Inflammatory macrophage treated with lipopolysaccharide for 1 hour (primary cell): ENCODE measurements at regions not wholly inside any gene's neighbourhood (a gene's known extent, or its start where the extent isn't known, plus 50 kb on each side); places are given as distances from the start of the nearest gene placed in this dataset.

Experiments used
- DNase-seq, 2 donors: peaks; one replicate each; pipeline ENCODE4 v3.0.0-alpha.2; 2020 to 2022

DNA sequence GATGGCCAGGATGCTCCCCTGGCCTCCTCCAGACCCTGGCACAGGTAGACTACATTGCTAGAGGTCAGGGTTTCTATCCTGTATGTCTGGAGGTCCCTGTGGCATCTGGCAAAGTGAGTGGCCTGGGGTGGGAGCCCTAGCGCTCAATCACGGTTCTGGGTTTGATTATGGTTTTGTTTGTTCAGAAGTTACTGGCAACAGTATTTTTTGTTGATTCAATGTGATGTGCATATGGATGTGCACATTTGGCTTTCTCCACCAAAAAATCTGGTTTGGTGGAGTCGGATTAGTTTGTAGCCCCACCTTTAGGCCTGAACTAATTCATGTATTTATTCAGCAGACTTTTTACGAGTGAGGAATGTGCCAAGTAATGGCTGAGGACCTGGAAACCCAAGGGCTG is 109.7 kb downstream of the VEGFA start:
- no peak for DNase-seq

DNA sequence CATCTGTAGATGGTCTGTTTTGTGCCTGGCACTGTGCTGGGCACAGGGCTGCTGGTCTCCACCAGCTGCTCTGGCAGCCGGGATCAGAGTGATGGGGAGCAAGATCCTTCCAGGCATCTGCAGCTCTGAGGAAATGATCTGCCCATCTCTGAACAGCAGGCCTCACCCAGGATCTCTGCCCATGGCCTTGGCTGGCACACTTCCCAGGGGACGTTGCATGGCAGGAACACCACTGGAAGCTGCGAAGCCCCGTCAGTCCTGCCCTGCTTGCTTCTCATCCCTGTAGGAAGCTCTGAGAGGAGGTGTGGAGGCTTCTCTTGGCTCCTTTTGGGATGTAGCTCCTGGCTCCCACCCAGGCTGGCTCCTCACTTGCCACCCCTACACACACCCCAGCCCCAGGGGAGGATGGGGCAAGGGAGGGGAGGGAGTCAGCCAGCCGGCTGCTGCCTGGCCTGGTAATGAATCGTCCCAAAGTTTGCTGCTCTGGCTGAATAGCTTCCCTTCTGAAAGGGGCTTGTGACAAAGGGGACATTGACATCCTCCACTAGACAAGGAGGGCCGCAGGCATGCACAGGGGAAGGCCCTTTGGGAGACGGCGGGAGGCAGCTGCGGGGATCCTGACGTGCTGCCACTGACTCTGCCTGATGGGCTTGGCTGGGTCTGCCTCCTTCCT is 108.9 kb downstream of the VEGFA start:
- no peak for DNase-seq

DNA sequence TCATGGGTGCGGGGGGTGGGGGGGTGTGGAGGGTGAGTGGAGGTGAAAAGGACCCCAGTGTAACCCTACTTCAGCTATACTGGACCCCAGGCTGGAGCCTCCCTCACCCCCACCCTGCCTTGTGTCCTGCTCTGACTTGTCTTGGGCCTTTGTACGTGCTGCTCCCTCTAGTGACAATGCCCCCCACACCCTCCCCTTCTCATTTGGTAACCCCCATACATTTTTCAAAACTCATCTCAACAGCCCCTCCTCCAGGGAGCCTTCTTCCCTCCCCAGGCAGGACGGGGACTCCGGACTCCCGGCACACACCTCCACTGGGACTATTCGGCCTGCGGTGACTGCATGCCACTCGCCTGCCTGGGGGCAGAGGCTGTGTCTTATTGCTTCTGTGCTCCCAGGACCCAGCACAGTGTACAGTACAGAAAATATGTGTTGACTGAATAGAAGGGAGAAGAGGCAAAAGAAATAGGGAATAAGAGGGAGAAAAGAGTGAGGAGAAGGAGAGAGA is 108.2 kb downstream of the VEGFA start:
- DNase-seq, result no peak

DNA sequence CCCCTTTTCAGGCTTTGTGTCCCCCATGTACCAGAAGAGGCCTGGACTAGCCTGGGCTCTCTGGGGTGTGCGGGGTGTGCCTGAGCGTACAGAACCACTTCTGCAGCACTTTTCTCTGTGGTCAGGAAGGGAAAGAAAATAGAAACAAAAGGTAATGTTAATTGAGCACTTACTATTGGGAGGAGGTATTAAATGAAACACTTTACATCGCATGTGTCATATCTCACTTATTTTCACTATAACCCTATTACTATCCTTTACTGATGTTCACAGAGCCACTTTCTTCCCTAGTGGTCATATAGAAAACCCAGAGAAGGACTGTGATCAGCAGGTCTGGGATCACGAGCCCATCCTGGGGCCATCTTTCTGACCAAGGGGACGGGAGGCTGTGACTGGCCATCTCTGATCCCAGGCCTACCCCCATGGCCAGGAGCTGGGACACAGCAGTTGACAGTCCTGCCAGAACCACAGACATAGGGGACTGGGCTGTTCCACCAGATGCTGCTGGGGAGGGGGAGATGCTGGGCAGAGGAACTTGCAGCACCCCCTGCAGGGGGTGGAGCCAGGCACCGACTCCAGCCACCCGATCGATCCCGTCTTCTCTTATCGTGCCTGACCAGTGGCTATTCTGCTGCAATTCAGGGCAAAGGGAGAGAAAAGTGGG is 107.6 kb downstream of the VEGFA start:
- no peak for DNase-seq

DNA sequence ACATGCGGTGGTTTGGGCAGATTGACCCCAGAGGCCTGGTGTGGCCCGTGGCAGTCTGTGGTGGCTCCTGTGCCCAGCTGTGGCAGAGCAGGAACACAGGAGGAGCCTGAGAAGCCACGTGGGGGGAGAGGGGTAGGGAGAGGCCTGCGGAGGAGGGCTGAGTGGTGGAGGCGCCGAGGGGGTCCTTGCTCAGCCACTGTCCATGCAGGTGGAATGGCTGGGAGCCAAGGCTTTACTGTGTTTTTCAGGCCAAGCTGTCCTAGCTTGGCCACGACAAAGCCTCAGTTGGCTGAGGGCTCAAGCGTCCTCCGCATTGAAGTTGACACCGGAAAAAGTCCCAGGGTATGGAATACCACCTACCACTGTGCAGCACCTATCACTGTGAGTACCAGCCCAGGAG is 107.0 kb downstream of the VEGFA start:
- DNase-seq, result no peak

DNA sequence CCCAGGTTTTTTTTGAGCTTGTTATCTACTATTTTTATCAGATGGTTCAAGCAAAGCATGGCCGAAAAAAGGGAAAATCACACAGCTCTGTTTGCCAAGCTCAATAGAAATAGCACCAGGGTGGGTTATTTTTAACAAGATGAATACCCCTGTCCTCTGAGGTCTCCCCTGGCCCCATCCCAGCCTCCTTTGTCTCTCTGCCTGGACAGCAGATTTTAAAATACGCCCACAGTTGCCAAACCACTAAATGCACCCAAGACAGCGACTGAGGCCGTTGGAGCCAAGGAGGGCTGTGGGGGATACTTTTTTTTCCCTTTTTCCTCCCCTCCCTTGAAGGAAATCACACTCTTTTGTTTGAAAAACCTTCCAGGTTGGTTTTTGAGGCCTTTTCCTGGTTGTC is 106.6 kb downstream of the VEGFA start:
- DNase-seq, result no peak

DNA sequence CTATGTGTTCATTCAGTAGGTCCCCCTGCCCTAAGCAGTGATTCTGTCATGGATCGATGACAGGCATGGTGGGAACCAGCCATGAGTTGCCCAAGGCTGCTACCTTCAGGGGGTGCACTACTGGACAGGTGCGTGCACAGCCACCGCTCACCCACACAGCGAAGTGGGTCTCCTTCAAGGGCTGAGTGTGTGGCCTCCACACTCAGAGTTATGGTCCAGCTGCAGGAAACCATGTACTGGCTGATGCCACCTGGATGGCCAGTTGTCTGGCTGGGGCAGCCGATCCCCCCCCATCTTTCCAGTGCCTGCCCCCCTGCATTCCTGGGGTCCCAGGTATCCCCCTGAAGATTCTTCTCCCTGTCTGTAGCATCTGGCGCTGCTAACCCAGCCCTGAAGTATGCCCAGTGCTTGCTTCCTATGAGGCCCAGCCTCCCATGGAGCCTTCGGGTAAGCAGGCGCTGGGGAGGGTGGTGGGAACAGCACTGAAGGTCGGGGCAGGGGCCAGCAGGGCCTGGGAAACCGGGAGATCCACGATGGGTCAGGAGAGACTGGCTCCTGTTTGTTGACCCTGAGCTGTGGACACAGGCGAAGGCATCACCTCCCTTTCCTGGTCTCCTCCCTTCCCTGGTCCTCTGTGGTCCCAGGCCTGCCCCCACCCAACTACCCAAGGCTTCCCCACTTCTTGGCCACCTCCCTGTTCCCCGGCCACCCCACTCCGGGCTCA is 106.0 kb downstream of the VEGFA start:
- DNase-seq, result no peak

DNA sequence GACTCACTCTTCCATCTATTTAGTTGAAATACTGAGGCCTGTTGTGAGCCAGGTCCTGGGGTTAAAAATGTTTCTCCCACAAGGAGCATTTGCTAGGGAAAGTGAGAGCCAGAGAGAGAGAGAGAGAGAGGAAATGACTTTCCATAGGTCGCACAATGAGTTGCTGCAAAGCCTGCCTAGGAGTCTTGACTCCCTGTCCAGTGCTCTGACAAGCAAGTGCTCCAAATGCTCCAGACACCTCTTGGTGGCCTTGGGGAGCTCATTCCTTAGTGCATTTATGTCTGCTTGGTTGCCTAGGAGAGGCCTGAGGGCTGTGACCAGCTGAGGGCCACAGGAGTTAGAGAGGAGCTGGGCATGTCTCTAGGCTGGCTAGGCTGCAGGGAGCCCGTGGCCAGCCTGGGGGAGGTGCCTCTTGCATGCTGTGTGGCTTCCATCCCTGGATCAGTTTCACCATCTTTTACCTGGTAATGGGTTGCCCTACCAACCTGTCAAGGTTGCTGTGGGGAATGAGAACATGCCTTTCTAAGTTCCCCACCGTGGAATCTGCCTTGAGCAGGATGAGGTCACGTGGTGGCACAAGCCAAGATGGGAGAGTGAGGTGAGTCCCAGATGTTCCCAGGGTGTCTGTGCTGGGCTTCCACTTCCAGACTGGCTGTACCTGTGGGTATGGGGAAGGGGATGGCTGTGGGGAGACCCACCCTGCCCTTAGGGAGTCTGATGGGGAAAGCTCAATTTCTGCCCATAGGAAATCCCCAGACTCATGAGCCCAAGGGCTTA is 105.0 kb downstream of the VEGFA start:
- DNase-seq, result no peak

DNA sequence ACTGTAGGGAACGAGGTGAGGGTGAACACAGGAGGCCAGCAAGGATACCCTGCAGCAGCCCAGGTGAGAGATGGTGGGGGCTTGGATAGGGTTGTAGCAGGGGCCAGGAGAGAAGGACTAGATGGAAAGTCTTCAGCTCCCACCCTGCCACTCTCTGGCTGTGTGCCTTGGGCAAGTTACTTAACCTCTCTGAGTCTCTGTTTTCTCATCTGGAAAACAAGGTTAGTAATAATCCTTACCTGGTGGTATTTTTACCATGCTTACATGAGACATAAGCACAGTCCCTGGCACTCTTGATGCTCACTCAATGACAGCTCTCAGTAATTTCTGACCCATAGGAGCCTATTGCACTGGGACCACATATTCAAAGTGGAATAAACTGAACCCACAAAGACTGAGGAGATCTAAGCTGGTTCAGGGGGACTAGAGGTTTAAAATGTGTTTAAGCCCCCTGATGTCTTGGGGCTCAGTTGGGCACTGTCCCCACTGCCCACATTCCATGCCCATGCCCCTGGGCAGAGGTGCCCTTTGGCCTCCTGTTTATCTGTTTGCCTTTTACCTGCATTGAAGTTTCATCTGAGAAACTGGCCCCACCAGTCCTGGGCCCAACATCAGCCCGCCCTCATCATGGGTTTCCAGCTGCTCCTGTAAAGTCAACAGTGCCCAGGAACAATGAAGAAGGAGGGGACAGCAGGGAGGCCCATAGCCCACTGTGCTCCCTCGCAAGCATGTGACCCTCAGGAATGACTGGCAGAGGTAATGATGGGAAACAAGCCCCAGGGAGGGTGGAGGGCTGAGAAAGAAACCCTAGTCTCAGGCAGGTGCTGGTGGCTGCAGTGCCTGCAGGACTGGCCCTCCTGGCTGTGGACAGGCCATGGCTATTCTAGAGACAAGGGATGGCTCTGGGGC is 104.0 kb downstream of the VEGFA start:
- DNase-seq, result no peak

DNA sequence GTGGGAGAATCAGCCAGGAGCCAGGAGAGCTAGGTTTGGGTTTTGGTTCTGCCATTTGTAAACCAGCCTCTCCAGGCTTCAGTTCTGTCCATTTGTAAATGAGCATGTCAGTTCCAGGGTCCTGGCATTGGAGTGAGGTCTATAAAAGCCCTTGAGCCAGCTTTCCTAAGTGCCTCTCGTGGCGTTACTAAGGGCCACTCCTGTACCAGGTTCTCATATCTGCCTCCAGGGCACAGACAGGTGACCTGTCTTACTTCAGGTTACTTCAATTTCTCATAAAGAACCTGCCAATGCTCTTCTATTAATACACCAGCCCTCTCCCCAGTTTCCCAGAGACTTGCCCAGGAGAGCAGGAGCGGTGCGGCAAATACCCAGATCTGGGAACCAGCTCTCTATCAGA is 101.9 kb downstream of the VEGFA start:
- DNase-seq, result no peak

DNA sequence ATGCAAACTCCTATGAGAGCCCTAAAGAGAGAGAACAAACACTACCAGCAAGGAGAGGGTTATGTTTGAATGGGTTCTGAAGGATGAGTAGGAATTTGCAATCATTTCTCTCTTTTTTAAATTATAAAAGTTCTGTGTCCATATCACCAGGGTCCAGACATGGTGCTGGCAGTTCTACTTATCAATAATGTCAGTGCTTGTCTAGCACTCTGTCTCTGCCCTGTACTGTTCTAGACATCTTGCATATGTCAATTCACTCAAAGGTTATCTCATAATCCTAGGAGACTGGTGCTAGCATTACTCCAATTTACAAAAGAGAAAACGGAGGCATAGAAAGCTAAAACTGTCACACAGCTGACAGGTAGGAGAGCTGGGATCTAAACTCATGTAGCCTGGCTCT is 101.3 kb downstream of the VEGFA start:
- no peak for DNase-seq

DNA sequence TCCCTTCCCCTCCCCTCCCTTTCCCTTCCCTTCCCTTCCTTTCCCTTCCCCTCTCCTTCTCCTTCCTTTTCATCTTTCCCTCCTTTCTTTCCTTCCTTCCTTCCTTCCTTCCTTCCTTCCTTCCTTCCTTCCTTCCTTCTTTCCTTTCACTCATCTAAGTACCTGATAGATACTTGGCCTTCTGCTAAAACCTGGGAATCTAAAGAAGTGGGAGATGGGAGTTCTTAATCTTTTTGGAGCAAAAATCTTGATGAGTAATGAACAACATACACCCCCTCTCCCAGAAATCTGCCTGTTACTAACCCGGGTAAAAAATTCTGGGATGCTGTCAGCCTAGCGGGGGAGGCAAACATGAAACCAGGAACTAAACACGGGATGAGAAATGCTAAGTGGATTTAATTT is 100.7 kb downstream of the VEGFA start:
- no peak for DNase-seq

DNA sequence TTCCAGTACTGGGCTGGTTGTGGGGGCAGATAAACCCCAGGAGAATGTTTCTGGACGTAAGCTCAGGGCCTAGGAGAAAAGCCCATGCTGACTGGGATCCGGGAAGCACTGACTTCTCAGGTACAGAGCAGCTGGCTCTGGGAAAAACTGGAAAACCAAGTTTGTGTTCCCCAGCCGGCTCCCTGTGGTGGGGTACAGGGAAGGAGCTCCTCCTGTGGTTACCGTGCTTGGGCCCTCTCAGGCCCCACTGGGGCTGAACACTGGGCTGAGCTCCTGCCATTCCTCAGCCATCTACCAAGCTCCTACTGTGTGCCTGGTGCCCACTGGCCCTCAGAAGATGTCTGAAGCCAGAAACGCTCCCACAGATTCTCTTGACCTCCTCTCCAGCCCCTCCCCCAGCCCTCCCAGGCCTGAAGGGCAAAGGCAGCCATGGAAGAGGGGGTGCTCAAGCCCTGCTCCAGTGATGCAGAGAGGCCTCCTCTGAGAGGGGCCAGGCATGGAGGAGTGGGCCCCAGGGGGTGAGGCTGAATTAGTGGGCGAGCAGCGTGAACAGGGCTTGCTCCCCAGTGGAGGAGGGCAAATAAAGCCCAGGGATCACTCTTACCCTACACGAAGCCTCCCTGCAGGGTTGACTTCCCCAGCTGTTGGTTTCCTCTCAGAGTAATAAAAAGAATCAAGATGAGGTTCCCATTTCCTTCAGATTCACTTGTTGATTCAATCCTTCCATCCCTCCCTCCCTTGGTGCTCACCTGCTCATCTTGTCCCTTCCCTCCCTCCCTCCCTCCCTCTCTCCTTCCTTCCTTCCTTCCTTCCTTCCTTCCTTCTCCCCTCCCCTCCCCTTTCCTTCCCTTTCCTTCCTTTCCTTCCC is 100.0 kb downstream of the VEGFA start:
- no peak for DNase-seq

DNA sequence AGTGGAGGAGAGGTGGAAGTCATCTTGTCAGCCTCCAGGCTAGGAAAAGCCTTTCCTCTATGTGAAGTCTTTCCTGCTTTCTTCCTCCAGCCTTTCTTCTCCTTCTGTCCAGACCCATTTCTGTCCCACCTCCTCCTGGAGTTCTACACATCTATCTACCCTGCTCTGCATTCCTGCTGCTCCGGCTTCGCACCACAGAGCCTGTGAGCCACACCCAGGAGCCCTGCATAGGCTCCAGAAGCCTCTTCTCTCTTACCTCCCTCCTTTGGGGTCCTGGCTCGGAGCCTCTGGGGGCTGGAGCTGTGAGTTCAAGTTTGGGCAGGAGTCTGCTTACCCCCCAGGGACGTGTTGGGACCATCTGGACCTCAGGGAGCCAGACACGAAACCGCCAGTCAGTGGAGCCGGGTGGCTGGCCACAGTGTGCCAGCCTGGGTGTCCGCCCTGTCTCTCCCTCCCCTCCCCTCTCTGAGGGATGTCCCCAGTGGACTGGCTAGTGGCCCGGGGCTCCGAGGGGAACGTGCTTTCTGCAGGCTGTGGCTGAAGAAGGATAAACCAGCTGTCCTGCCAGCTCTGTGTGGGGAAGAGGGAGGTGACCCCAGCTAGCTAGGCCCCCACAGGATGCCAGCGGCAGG is 99.2 kb downstream of the VEGFA start:
- DNase-seq, result no peak

DNA sequence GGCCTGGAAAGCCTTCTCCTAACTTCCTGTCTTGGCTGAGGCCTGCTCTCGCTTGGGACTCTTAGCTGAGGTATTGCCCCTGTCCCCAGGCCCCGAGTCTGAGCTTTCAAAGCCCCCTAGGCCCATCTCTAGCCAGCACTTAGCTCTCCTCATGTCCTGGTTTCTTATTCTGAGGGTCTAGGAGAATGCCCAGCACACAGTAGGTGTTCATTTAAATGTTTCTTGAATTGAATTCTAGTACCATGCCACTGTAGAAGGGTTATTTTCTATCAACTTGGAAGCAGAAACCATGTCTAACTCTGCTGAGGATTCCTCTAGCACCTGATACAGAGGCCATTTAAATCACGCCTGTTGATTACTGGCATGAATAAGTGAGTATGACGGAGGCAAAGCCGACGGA is 98.5 kb downstream of the VEGFA start:
- DNase-seq, result no peak

DNA sequence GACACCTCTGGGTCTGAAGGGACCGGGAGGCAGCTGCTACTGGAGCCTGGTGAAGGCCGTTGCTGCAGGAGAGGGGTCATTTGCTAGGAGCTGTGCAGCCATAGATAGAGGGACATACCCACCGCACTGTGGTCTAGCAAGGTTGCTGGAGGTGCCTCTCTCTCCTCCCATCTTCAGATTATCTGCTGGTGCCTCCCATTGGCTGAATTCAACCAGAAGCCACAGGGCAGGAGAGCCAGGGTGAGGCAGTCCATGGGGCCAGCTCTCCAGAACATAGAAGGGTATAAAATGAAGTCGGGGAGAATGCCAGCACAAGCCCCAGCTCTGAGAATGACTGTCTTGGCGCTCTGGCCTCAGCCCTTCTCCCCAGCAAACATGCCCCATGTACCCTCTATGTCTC is 98.0 kb downstream of the VEGFA start:
- no peak for DNase-seq

DNA sequence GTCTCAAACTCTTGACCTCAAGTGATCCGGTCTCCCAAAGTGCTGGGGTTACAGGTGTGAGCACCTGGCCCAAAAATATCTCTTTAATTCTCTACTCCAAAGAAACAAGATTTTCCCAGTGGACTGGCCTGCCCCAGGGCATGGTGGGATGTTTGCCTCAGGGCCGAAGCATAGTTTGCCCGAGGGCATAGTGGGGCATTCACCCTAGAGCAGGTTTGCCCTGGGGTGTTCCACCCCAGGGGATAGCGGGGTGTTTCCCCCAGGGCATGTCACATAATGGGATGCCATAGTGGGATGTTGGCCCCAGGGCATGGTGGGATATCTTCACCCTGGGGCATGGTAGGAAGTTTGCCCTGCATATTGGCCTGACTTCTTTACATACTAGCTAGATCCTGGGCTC is 97.2 kb downstream of the VEGFA start:
- DNase-seq, result no peak

DNA sequence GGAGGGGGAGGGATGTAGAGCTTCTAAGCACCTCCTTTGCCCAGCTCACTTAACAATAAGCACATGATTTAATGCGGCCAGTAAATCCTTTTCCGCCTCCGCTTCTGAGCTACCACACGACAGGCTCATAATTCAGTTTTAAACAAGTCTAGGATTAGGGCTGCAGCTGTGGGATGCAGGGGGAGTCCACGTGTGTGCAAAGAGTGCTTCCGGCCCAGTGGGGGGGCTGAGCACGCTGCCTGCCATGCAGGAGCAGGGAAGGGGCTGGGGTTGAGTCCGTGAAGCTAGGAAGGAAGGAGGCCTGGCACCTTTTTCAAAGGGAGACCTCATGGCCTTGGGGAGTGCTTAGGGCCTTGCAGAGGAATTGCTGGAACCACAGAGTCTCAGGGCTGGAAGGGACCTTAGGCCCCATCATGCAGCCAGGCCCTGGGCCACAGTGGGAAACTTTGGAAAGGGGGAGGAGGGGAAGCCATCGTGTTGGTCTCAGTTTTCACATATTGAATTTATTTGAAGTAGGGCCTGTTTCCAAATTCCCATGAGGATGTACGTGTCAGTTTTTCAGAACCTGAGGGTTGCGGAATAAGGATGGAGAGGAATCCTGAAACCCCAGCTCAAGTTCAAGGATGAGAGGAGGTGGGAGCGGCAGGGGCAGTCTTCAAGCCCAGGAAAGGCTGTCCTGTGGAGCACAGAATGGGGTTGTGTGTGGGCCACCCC is 96.1 kb downstream of the VEGFA start:
- DNase-seq, result no peak

DNA sequence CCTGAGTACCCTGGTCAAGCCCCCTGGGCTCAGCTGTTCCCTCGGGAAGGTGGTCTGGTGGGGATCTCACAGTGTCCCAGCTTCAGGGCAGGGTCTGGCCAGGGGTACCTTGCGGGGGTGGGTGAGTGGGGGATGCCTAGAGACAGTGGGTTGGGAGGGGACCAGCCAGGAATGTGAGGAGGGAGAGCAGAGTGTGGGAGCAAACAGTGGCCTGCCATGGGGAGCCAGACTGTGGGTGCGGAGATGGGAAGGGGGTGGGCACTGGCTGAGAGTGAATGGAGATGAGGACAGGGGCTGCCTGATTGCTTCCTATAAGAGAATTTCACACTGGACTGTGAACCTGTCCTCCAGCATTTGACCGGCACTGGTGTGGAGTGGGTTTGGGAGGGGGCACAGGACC is 95.1 kb downstream of the VEGFA start:
- DNase-seq, result no peak

DNA sequence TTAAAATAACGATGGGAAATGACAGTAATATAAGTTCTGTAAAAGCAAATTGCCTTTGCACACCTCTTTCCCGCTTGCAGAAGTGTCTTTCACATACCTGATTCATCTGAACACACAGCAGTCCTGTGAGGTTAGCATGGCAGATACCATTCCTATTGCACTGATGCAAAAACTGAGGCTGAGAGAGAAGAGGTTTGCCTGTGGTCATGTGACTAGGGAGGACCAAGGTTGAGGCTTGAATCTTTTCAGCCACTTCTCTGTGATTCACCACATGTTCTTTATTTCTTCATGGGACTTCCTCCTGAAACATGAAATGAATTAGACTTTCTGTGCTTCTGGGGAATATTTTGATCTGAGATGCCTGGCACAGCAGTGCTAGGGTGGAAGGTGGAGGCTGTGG is 92.9 kb downstream of the VEGFA start:
- DNase-seq, result peak in 1 of 2 donors; percentile 26
